ENCODE measurements at regions not wholly inside any gene's neighbourhood (a gene's known extent, or its start where the extent isn't known, plus 50 kb on each side); places are given as distances from the start of the nearest gene placed in this dataset.

DNA sequence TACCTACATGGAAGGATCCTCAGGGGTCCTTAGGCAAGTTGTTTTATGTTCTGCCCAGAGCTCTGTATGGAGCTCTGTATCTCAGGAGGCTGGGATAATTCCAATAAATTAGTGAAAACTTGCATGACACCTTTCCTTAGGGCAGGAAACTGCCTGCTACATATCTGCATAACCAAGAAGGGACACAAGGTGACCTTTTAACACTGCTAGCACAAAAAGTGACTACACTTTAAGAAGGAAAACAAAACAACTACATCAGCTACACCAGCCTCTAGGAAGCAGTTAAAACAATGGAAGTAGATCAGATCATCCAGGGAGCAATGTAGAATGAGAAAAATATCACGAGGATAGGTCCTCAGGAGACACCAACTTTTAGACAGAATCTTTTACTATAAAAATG lies 93.9 kb downstream of the TNFSF18 start:
- TF ChIP-seq FOXM1 (IDR thresholded peaks at IDR 0.05; ENCODE audit: borderline replicate concordance) (no peak), SP1 (IDR thresholded peaks at IDR 0.05) (no peak), SUZ12 (IDR thresholded peaks at IDR 0.05) (no peak), ELF4 (IDR thresholded peaks at IDR 0.05) (no peak)

All from HEK293T (cell line).